PC-3 (cell line): ENCODE measurements at regions not wholly inside any gene's neighbourhood (a gene's known extent, or its start where the extent isn't known, plus 50 kb on each side); places are given as distances from the start of the nearest gene placed in this dataset.

Experiments
- EZH2 ChIP-seq: fragments of 300-600 bp; sonication (generic); IDR thresholded peaks from one replicate; pipeline ENCODE4 v1.6.1; 2017; ENCODE audit warnings: antibody characterized with exemption, mild to moderate bottlenecking, low read length; ENCODE audit not compliant: unreplicated experiment
- EZH2phosphoT487 ChIP-seq: fragments of 300-600 bp; sonication (generic); IDR thresholded peaks from 2 replicates; pipeline ENCODE4 v1.6.1; 2018; ENCODE audit warnings: mild to moderate bottlenecking, antibody characterized with exemption, low read length, borderline replicate concordance
- TF ChIP-seq, protein P1 (sequence below): fragments of 300-600 bp; sonication (generic); conservative IDR thresholded peaks from 2 replicates; pipeline ENCODE4 v1.5.1; 2017; ENCODE audit warnings: antibody characterized with exemption, low read depth, mild to moderate bottlenecking, low read length

GRCh38 chr20:7770578-7770977 is 169.7 kb downstream of the HAO1 start:
- TF ChIP-seq, protein P1, sequence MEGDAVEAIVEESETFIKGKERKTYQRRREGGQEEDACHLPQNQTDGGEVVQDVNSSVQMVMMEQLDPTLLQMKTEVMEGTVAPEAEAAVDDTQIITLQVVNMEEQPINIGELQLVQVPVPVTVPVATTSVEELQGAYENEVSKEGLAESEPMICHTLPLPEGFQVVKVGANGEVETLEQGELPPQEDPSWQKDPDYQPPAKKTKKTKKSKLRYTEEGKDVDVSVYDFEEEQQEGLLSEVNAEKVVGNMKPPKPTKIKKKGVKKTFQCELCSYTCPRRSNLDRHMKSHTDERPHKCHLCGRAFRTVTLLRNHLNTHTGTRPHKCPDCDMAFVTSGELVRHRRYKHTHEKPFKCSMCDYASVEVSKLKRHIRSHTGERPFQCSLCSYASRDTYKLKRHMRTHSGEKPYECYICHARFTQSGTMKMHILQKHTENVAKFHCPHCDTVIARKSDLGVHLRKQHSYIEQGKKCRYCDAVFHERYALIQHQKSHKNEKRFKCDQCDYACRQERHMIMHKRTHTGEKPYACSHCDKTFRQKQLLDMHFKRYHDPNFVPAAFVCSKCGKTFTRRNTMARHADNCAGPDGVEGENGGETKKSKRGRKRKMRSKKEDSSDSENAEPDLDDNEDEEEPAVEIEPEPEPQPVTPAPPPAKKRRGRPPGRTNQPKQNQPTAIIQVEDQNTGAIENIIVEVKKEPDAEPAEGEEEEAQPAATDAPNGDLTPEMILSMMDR = no peak
- TF ChIP-seq EZH2 (no peak), EZH2phosphoT487 (no peak)
